ENCODE measurements at regions not wholly inside any gene's neighbourhood (a gene's known extent, or its start where the extent isn't known, plus 50 kb on each side); places are given as distances from the start of the nearest gene placed in this dataset.

GRCh38 chr10:120689777-120690529 is 161.2 kb upstream of the WDR11 start:
- TF ChIP-seq CTCF (conservative IDR thresholded peaks at IDR 0.05 in 1 of 2, IDR thresholded peaks at IDR 0.05 in 1 of 2; ENCODE audit: low read depth in 1 of 2, low read length in 2 of 2), result no peak
- TF ChIP-seq EZH2 (IDR thresholded peaks at IDR 0.05; ENCODE audit: low read length, missing control alignments), result no peak

Measured in fibroblast of lung (primary cell).